Left renal cortex interstitium (tissue), 4 donors: ENCODE measurements at regions not wholly inside any gene's neighbourhood (a gene's known extent, or its start where the extent isn't known, plus 50 kb on each side); places are given as distances from the start of the nearest gene placed in this dataset.

Experiments used
- DNase-seq, 4 donors: peaks; one replicate each; pipeline ENCODE4 v3.0.0-alpha.2; 2013; ENCODE audit warnings: low read depth in 4 of 4, low spot score in 2 of 4, missing footprints in 1 of 4

GRCh38 chr18:67300498-67300897 is 216.0 kb downstream of the DSEL start:
- DNase-seq = no peak

- DNase-seq = no peak
Observed at GRCh38 chr18:67292814-67293213, 223.7 kb downstream of the DSEL start.

GRCh38 chr18:67290421-67290820 is 226.1 kb downstream of the DSEL start:
- DNase-seq = no peak

GRCh38 chr18:67285583-67285982 is 230.9 kb downstream of the DSEL start:
- no peak for DNase-seq

- no peak for DNase-seq
Observed at GRCh38 chr18:67282796-67283195, 233.7 kb downstream of the DSEL start.

GRCh38 chr18:67281746-67282145 is 234.8 kb downstream of the DSEL start:
- no peak for DNase-seq

- DNase-seq = no peak
Observed at GRCh38 chr18:67280486-67281242, 235.9 kb downstream of the DSEL start.

- DNase-seq = no peak
Observed at GRCh38 chr18:67279988-67280387, 236.5 kb downstream of the DSEL start.

GRCh38 chr18:67278984-67279383 is 237.5 kb downstream of the DSEL start:
- DNase-seq = no peak

- no peak for DNase-seq
Observed at GRCh38 chr18:67276638-67277037, 239.9 kb downstream of the DSEL start.

GRCh38 chr18:67273288-67273687 is 243.2 kb downstream of the DSEL start:
- no peak for DNase-seq

- DNase-seq = no peak
Observed at GRCh38 chr18:67269206-67269605, 247.3 kb downstream of the DSEL start.

GRCh38 chr18:67268530-67268929 is 248.0 kb downstream of the DSEL start:
- DNase-seq = no peak

- no peak for DNase-seq
Observed at GRCh38 chr18:67266246-67267237, 250.0 kb downstream of the DSEL start.

- DNase-seq = no peak
Observed at GRCh38 chr18:67265464-67266245, 250.9 kb downstream of the DSEL start.

- DNase-seq = no peak
Observed at GRCh38 chr18:67261931-67262552, 254.5 kb downstream of the DSEL start.

GRCh38 chr18:67260841-67261240 is 255.7 kb downstream of the DSEL start:
- no peak for DNase-seq

- DNase-seq = no peak
Observed at GRCh38 chr18:67250776-67251424, 265.6 kb downstream of the DSEL start.

- DNase-seq = no peak
Observed at GRCh38 chr18:67243799-67244587, 272.5 kb downstream of the DSEL start.
